Embryonic facial prominence (tissue), 1 donor: ENCODE measurements at regions not wholly inside any gene's neighbourhood (a gene's known extent, or its start where the extent isn't known, plus 50 kb on each side); places are given as distances from the start of the nearest gene placed in this dataset.
"Not testable (repeated sequence)": the region's sequence is repeated elsewhere in the genome, so short reads cannot be mapped to it uniquely, and the experiment has no call there.

Experiments used
- DNase-seq: peaks from one replicate; pipeline ENCODE4 v3.0.0-alpha.2; 2016; ENCODE audit errors: extremely low spot score

DNA sequence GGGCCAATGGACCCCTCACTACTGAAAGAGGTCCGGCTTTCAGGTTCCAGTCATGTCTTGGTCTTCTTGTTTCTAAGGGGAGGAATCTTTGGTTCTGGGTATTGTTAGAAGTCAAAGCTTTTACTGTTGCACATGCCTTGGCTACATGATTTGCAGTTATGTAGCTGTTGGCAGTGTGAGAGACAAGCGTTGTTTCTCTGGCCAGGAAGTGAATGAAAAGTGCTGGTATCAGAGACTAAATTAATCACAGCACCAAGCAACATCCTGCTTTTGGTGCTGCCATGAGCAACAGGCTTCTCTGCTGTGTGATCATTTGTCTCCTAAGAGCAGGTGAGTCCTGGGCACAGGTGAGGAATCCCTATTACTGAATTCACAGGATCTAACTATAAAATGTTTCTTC is 100.1 kb upstream of the PRSS3 start:
- no peak for DNase-seq

DNA sequence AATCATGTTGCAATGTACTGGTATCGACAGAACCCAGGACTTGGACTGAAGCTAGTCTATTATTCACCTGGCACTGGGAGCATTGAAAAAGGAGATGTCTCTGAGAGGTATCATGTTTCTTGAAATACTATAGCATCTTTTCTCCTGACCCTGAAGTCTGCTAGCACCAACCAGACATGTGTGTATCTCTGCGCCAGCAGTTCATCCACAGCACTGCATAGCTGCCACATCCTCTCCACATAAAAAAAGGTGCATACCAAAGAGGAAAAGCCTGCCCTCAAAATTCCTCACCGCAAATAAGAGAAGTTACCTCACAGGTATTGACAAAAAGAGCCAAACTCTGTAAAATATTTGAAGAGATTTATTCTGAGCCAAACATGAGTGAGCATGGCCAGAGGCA is 99.5 kb upstream of the PRSS3 start:
- no peak for DNase-seq

DNA sequence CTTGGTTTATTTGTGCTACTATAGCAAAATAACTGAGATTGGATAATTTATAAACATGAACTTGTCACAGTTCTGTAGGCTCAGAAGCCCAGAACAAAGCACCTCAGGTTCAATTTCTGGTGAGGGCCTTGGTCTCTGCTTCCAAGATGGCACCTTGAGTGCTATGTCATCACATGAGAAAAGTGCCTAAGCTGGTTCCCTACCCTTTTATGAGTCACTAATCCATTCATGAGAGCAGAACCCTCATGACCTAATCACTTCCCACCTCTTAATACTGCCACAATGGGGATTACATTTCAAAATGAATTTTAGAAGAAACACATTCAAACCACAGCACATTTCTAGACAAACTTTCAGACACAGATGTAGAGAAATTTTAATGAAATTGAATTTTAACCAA is 98.2 kb upstream of the PRSS3 start:
- DNase-seq: no peak

DNA sequence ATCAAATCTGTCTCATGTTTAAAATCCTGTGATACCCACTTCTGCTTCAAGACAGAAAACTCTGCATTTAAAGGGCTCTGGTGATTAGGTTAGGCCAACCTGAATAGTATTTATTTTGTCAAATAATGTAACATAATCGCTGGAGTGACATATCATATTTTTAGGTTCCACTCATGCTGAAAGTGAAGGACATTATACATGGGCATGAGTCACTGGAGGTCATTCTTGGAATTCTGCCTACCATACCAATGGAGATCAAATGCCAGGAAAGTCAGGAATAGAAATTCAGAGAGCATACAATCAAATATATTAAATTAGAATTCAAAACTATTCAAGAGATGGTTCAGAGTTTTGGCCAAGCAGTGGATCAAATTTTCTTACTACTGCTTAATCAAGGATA is 97.1 kb upstream of the PRSS3 start:
- no peak for DNase-seq

DNA sequence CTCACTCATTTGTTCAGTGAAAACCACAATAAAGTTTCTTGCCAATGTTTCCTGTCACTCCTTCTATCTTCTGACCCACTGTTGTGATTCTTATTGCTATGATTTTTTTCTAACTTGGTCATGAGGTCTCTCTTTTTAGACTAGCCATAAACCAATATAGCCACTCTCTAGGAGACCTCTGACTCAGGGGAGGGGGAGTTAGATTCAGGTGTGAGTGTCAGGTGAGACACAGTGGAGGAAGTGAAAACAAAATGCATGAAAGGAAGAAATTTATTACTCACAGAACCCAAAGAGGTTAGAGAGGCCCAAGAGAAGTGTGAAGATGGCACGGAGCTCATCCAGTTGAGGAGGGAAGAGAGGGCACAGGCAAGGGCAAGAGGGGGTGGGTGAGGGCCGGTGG is 94.4 kb upstream of the PRSS3 start:
- not testable (repeated sequence) for DNase-seq

DNA sequence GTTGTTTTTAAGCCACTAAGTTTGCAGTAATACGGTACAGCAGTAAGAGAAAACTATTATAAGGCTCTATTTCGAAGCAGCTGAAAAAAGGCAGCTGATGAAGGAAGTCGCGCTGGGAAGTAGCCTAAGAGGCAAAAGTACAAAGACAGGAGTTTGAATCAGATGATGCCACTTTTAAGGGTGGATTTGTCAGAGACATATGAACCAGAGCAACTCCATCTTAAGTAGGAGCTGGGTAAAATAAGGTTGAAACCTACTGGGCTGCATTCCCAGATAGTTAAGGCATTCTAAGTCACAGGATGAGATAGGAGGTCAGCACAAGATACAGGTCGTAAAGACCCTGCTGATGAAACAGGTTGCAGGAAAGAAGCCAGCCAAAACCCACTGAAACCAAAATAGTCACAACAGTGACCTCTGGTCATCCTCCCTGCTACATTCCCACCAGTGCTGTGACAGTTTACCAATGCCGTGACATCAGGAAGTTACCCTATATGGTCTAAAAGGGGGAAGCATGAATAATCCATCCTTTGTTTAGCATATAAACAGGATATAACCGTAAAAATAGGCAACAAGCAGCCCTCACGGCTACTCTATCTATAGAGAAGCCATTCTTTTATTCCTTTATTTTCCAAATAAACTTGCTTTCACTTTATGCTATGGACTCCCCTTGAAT is 91.8 kb upstream of the PRSS3 start:
- DNase-seq: no peak

DNA sequence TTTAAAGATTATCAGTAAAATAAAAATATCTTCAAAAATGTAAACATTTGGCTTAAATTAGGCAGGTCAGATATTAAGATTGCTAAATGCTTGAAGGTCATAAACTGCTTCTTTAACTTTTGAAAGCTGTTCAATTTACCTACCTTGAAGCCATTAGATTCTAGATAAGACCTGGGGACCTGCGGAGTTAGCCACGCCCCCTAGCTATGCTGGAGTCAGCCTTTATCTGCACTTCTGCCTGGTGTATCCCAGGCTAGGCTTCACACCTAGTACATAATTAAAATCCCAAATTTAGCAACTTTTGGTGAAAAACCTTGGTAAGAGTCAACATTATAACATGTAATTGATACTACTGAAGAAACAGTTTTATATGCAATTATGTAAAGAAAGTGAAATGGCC is 89.9 kb upstream of the PRSS3 start:
- DNase-seq: not testable (repeated sequence)

DNA sequence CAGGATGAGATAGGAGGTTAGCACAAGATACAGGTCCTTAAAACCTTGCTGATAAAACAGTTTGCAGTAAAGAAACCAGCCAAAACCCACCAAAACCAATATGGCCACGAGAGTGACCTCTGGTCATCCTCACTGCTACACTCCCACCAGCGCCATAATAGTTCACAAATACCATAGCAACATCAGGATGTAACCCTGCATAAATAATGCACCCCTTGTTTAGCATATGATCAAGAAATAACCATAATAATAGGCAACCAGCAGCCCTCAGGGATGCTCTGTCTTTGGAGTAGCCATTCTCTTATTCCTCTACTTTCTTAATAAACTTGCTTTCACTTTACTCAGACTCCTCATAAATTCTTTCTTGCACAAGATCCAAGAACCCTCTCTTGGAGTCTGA is 86.9 kb upstream of the PRSS3 start:
- DNase-seq: no peak

DNA sequence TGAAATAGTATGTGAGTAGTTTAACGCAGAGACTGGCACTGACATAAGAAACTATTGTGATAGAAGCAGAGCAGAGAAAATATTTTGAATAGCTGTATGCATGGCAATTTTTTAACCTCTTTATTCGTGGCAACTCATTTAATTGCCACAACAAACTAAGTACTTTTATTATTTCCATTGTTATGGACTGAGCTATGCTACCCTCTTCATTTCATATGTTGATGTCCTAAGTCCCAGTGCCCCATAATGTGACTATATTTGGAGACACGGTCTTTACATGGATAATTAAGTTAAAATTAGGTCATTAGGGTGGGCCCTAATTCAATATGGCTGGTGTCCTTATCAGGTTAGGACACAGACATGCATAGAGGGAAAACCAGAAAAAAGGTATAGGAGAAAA is 86.1 kb upstream of the PRSS3 start:
- no peak for DNase-seq

DNA sequence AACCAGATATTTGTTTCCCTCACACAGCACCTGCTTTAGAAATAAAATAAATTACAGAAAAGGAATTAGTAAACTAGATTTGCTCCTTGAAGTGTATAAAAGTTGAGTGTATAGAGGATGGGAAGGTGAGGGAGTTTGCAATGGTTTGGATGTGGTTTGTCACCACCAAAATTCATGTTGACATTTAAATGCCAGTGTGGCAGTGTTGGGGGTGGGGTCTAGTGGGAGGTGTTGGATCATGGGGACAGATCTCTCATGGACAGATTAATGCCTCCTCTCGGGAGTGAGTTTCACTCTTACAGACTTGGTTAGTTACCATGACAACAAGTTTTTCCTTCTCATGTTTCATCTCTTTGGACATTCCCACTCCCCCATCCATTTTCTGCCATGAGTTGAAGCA is 83.9 kb upstream of the PRSS3 start:
- DNase-seq: not testable (repeated sequence)

DNA sequence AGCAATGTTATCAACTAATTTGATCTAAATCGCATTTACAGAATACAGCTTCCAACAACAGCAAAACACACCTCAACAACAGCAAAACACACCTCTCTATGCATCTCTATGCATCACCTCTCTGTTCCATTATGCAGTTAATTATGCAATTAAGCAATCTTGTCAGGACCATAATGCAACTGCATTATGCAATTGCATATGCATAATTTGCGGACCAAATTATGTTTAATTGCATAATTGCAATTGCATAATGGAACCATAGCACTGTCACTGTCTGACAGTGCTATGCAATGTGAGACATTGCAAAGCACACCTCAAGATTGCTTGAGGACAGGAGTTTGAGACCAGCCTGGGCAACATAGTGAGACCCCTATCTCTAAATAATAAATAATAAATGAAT is 80.4 kb upstream of the PRSS3 start:
- no peak for DNase-seq

DNA sequence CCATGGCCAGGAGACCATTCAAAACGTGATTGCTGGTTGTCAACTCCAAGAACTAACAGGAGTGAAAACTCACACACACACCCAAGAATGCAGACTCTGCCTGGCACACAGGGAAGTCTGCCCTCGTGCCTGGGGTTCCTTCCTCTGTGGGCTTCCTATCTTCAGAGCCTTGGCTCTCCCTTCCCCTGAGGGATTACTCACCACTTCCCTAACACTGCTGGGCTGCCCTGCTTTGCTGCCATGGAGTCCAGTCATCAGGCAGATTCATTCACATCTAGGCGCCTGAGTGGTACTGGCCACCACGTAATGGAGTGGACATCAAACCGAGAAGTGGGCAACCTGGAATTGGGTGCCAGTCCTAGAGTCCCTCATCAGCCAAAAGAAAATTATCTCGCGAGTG is 76.4 kb upstream of the PRSS3 start:
- DNase-seq: no peak

DNA sequence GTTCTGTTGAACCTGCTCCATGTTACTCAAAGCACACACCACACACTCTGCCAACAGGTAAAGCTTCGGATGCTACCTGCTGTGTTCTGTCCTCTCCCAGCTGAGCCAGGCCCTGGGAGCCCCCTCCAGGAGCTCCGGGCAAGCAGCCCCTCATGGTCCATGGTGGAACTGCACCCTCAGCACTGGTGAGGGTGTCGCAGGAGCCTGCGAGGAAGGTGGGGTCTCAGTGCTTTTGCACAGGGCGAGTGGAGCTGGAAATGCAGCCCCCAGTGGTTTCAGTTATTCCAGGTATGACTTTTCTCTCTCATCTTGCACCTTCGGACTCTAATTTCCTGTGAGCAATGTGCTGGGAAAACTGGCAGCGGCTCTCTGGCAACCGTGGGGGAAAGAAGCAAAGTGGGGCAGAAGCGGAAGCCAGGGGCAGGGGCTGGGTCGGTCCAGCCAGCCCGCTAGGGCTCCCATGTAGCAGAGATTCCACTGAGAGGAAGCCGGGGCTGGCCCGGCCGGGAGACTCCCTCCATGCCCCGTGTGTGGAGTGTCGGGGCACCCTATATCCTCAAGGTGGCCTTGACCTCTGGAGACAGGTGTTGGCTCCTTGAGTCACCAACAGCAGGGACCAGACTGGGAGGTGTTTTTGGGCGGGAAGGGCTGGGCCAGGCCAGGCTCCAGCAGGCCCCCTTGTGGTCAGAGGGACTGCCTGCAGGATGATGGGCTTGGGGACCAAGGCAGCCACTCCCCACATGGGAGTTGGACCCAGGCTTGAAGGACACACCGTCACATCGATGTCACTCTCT is 75.6 kb upstream of the PRSS3 start:
- no peak for DNase-seq

DNA sequence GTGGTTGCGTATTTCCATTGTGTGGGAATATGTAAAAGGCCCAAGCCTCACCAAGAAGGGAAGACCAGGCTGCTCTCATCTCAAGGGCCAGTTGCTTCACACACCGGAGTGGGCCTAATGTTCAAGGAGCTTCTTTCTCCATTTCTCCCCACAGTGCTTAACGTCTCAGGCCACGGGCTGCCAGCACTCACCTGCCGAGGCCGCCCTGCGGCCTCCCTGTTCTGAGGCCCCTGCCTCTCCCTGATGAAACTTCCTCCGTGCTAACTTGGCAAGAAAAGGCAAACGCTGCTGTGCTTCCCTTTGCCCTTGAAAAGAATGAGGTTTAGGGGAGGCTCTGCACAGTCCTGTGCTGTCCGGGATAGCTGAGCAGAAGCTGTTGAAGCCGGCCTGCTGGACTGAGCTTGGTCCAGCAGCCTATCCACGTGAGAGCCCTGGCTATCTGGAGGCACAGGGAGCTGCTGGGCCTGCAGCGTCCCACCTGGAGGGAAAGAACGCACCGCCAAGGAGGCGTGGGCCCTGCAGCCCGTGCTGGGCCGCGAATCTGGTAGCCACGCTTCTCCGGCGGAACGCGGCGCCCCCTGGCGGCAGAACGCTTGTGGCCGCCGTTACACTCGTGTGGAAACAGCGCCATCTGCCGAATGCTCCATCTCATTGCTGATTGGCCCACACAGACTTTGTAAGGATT is 73.5 kb upstream of the PRSS3 start:
- peak; percentile 52 for DNase-seq

DNA sequence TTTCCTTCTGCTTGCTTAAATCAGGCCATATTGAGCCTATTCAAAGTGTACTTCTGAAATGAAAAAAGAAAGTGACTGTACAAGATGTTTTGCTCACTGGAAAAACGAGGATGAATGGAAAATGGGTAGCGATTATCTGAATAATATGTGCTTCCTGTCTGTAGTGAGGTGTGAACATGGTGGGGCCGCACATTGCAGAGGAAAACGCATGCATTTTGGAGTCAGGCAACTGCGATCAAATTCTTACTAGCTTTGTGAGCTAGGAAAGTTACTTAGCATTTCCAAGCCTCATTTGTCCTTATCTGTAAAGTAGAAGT is 73.0 kb upstream of the PRSS3 start:
- DNase-seq: no peak

DNA sequence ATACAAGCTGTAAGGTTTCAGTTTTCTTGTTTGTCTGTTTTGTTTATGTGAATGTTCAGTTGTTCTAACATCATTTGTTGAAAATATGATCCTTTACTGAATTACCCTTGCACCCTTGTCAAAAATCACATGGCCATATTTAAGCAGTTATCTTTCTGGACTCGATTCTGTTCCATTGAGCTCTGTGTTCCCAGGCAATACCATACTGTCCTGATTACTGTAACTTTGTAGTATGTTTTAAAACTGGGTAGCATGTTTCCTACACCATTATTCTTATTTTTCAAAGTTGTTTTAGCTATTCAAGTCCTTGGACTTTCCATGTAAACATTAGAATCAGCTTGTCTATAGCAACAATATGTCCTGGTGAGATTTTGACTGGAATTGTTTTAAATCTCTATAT is 66.7 kb upstream of the PRSS3 start:
- no peak for DNase-seq

DNA sequence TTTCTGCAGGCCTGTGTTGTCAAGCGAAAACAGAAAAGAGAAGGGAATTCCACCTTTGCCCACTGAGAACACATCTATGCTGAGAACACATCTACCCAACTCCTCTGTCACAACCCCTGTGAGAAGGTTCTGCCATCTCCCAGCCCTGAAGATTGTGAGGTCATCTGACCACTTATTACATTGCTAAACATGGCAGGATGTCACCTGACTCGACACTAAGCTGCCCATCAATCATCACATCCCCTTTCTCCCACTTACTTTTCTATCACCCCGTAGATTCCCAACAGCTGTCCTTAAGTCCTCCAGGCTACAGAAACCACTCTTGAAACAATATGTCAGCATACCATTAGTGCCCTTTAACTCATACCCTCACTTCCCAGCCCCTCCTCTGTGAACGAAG is 64.2 kb upstream of the PRSS3 start:
- DNase-seq: no peak

DNA sequence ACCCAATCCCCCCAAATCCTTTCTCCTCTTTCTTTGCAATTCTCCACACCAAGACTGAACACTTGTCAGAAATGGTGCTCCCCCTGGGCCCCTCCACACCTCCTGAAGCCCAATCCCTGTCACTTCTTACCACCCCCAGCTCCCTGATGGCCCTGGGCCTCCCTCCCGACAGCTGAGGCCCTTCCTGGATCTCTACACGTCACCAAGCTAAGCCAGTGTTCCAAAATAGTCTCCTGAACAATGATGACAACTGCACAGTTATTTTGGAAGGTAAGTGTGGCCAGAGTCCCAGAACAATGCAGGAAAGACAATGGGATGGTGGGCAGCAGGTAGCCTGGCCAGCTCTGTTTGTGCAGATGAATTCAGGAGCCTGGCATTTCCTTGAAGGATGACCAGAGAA is 63.7 kb upstream of the PRSS3 start:
- DNase-seq: no peak

DNA sequence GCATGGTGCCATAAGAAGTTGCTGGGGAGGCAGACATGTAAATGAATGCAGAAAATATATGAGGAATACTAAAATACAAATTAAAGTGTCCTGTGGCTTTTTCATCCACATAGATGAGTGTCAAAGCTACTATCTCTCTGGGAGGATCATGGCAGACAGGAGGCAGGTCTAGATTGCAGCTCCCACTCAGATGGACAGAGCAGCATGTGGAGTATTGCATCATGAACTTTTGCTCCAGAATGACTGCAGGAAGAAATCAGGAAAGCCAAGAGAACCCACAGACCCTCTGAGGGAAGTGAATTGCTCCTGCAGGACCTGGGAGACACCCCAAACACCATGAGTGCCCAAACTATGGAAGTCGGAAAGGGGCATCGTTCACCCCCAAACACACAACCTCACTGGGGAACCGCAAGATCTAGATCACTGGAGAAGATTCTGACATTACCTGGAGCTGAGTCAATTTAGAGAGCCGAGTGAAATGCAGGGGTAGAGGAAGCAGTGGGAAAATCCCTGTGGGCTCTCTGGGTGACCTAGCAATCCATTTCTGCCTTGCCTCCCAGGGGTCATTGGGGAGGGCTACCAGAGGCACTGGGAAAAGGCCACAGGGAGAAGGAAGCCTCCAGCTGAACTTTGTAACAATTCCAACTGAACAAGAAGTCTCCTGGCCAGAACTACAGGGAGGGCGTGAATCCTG is 61.0 kb upstream of the PRSS3 start:
- DNase-seq: not testable (repeated sequence)

DNA sequence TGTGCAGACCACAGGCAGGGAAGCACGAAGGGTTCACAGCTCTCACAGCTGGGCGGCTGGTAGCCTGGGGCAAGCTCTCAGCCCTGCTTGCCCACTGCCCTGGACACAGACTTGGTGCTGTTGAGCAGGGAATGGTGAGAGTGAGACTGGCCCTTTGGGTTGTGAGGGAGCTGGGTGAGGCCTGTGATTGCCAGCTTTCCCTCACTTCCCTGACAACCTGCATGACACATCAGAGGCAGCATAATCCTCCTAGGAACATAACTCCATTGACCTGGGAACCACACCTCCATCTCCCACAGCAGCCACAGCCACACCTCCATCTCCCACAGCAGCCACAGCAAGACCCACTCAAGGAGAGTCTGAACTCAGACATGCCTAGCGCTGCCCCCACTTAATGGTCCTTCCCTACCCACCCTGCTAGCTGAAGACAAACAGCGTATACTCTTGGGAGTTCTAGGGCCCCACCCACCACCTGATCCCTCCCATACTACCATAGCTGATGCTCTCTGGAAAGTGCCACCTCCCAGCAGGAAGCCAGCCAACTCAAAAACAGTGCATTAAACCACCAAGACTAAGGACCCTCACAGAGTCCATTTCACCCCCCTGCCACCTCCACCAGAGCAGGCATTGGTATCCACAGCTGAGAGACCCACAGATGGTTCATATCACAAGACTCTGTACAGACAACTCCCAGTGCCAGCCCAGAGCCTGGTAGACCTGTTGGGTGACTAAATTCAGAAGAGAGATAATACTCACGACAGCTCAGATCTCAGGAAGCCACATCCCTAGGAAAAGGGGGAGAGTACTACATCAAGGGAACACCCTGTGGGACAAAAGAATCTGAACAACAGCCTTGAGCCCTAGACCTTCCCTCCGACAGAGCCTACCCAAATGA is 60.2 kb upstream of the PRSS3 start:
- not testable (repeated sequence) for DNase-seq

DNA sequence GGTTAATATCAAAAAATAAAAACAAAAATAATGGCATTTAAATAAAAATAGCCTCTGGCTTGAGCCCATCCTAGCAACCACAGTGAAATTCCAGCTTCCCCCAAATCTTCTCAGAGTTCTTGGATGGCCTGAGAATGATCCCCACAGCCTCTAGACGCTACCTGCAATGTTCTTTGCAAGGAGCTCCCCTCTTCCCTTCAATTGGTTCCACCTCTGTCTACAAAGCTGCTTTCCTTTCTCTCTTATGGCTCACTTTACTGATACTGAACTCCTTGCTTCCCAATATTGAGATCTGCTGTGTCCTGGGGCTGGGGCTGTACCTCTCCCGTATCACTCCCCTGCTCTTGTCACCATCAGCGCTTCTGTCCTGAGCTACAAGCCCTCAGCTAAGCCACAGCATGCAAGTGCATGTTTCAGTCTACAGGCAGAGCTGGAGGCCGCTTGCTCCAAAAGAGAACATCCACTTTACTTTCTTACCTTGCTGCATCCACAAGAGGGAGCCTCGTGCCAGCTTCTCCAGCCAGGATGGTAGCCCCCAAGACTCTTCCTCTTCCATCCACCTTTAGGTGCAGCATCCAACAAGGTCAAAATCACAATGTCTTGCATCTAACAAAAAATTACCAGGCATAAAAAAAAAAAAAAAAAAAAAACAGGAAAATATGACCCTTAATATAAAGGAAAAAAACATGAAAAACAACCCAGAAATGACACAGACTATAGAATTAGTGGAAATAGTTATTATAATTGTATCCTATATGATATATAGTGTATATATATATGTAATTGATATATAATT is 57.4 kb upstream of the PRSS3 start:
- no peak for DNase-seq
